ENCODE measurements at regions not wholly inside any gene's neighbourhood (a gene's known extent, or its start where the extent isn't known, plus 50 kb on each side); places are given as distances from the start of the nearest gene placed in this dataset.

DNA sequence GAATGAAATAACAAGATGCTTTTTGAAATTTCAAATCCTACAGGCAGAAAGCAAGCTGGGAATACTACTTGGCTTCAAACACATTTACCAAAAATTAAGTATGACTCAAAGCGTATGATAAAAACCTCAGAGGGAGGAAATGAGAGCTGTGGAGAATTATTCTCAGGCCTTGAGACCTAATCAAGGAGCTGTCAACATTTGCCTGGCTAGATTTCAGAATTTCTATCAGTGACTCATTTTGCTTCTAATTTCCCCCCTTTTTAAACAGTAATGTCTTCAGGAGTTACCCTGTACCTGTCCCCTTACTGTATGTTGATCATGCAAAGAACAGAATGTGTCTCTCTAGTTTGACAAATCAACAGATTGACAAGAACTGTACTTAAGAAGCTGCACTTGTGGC, 1324.5 kb upstream of the DDX18 start:
- Histone ChIP-seq H3K9me3 (peaks cover 0 to 12% (median 5%) of the 10 kb centered on the region in 3 donors), H3K27me3 (no peaks in the 10 kb centered on the region), H3K4me1 (no peaks in the 10 kb centered on the region), H3K27ac (no peak overlapping the region), H3K36me3 (no peaks in the 10 kb centered on the region), H3K4me3 (no peak overlapping the region)
- no peak for TF ChIP-seq POLR2A (IDR thresholded peaks at IDR 0.05)
- TF ChIP-seq, protein P1, sequence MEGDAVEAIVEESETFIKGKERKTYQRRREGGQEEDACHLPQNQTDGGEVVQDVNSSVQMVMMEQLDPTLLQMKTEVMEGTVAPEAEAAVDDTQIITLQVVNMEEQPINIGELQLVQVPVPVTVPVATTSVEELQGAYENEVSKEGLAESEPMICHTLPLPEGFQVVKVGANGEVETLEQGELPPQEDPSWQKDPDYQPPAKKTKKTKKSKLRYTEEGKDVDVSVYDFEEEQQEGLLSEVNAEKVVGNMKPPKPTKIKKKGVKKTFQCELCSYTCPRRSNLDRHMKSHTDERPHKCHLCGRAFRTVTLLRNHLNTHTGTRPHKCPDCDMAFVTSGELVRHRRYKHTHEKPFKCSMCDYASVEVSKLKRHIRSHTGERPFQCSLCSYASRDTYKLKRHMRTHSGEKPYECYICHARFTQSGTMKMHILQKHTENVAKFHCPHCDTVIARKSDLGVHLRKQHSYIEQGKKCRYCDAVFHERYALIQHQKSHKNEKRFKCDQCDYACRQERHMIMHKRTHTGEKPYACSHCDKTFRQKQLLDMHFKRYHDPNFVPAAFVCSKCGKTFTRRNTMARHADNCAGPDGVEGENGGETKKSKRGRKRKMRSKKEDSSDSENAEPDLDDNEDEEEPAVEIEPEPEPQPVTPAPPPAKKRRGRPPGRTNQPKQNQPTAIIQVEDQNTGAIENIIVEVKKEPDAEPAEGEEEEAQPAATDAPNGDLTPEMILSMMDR (IDR thresholded peaks at IDR 0.05): no peak
- DNase-seq: no peak
- intact Hi-C loops (cut with DNase I): no loop called here
- WGBS, 2 donors: 69 to 85% methylated on average over 1 of the region's 1 CpG

DNA sequence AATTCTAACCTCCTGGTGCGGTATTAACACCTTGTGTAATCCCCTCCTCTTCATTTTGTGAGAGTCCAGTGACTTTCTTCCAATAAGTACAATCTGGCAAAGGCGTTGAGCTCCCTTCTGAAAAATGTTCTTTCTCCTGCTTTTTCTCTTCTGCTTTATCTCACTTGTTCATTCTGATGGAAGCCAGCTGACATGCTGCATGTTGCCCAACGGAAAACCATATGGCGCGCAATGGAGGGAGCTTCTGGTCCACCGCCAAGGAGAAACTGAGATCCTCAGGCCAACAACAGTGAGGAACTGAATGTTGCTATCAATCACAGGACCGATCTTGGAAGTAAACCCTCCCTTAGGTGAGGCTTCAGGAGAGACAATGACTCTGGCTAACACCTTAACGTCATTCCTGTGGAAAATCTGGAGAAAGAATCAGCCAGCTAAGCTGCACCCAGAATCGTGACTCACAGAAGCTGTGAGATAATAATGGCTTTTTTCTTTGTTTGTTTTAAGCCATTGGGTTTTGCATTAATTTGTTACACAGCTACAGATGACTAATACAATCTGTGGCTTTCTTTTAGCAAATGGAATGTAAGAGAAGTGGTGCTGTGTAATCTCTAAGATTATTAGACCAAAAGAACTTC, 1323.9 kb upstream of the DDX18 start:
- WGBS, 2 donors: 66 to 68% methylated on average over 6 to 9 of the region's 9 CpGs
- Histone ChIP-seq H3K27me3 (no peaks in the 10 kb centered on the region), H3K4me3 (no peak overlapping the region), H3K9me3 (peaks cover 0 to 9% (median 5%) of the 10 kb centered on the region in 3 donors), H3K4me1 (no peaks in the 10 kb centered on the region), H3K27ac (no peak overlapping the region), H3K36me3 (no peaks in the 10 kb centered on the region)
- no peak for TF ChIP-seq POLR2A (IDR thresholded peaks at IDR 0.05)
- TF ChIP-seq, protein P1 (IDR thresholded peaks at IDR 0.05): no peak
- DNase-seq: no peak
- intact Hi-C loops (cut with DNase I): no loop called here

- no peak for DNase-seq
- H3K9me3 ChIP-seq: peaks cover 0 to 9% (median 5%) of the 10 kb centered on the region in 3 donors
- 80 to 86% methylated on average over 11 of the region's 11 CpGs for WGBS, 2 donors
- H3K27me3 ChIP-seq: no peaks in the 10 kb centered on the region
- intact Hi-C loops (cut with DNase I): no loop called here
- H3K4me3 ChIP-seq: no peak overlapping the region
- no peaks in the 10 kb centered on the region for H3K4me1 ChIP-seq
- H3K36me3 ChIP-seq: no peaks in the 10 kb centered on the region
- no peak overlapping the region for H3K27ac ChIP-seq
- TF ChIP-seq, protein P1 (IDR thresholded peaks at IDR 0.05): no peak
- no peak for TF ChIP-seq POLR2A (IDR thresholded peaks at IDR 0.05)
Measured at GRCh38 chr2:116491292-116491691, 1323.2 kb upstream of the DDX18 start.

DNA sequence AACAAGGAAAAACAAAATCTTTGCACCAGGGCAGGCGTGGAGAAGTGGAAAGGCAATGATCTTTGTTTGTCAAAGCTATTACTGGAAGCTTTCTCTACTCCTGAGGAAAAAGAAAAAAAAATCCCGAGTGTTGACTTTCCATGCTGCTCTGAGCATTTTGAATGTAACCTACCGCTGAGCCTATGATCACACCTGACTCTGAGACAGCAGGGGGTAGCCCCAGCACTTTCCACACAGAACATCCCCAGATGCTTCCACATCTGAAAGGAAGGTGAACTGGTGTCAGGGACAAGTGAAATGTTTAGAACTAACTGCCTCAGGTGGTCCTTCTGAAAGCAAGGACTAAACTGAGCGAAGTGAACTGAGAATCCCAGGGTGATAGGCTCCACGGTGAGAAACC, 1315.1 kb upstream of the DDX18 start:
- Histone ChIP-seq H3K9me3 (no peaks in the 10 kb centered on the region), H3K27me3 (no peaks in the 10 kb centered on the region), H3K4me1 (no peaks in the 10 kb centered on the region), H3K27ac (no peak overlapping the region), H3K4me3 (no peak overlapping the region), H3K36me3 (no peaks in the 10 kb centered on the region)
- no peak for DNase-seq
- intact Hi-C loops (cut with DNase I): no loop called here
- TF ChIP-seq, protein P1 (IDR thresholded peaks at IDR 0.05): no peak
- TF ChIP-seq POLR2A (IDR thresholded peaks at IDR 0.05): no peak
- WGBS, 2 donors: 27 to 29% methylated on average over 5 of the region's 5 CpGs

DNA sequence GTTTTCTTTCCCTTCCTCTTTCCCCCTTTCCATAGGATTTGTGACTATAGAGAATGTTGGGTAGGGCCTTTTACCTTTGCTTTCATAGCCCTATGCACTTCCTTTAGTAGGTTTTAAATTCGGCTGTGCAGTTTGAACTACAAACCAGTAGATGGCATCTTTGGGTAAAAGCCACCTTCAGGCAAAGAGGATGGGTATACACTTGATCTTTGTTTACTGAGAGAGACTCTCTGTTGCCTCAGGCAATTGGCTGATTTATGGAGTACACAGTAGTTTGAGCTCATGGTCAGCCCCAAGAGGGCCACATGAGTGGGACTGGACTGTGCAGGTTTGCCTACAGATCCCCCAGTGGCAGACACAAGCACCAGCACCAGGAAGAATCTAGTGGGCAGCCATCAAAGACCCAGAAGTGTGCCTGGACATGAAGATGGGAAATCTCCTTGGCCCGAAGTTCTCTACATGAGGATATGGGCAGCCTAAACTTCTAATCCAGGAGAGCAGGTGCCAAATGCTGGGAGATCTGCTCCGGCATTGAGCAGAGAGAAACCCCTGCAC, 1304.3 kb upstream of the DDX18 start:
- intact Hi-C loops (cut with DNase I): no loop called here
- DNase-seq: no peak

More for the DNA sequence above, 1304.3 kb upstream of the DDX18 start:
- no peak overlapping the region for H3K27ac ChIP-seq
- H3K36me3 ChIP-seq: no peaks in the 10 kb centered on the region
- H3K27me3 ChIP-seq: no peaks in the 10 kb centered on the region
- no peak for TF ChIP-seq POLR2A (IDR thresholded peaks at IDR 0.05)
- 23 to 55% methylated on average over 1 to 2 of the region's 3 CpGs for WGBS, 2 donors
- no peak overlapping the region for H3K4me3 ChIP-seq
- peaks cover 0 to 16% (median 0%) of the 10 kb centered on the region in 3 donors for H3K9me3 ChIP-seq
- H3K4me1 ChIP-seq: no peaks in the 10 kb centered on the region
